ENCODE measurements at regions not wholly inside any gene's neighbourhood (a gene's known extent, or its start where the extent isn't known, plus 50 kb on each side); places are given as distances from the start of the nearest gene placed in this dataset.

GRCh38 chr12:46556819-46557524 lies 184.4 kb upstream of the SLC38A2 start:
- H3K4me1 ChIP-seq (ENCODE audit: control insufficient read depth in 1 of 2, insufficient read depth in 2 of 2, low read length in 2 of 2): peaks cover 3 to 4% of the 10 kb centered on the region in 2 donors
- H3K27ac ChIP-seq (ENCODE audit: low read depth in 1 of 2, low read length in 2 of 2): peak overlapping the region in 1 of 2 donors; percentile 57
- H3K4me3 ChIP-seq (ENCODE audit: low read length in 2 of 2): no peak overlapping the region
- 40 to 52% methylated on average over 6 of the region's 6 CpGs for whole genome bisulfite sequencing, 2 donors
- H3K9me3 ChIP-seq (ENCODE audit: control insufficient read depth, low read length): no peaks in the 10 kb centered on the region
- intact Hi-C loops (cut with DNase I): loop anchor here in 1 of 2 donors (10.0 kb wide), 1 partner anchor 172 kb away; no protein-coding TSS in a partner anchor
- H3K36me3 ChIP-seq (ENCODE audit: control insufficient read depth in 1 of 2, insufficient read depth in 2 of 2, low read length in 1 of 2): no peaks in the 10 kb centered on the region
- DNase-seq (no peak), ATAC-seq (ENCODE audit: low FRiP score) (no peak)
- H3K27me3 ChIP-seq (ENCODE audit: control insufficient read depth in 1 of 2, insufficient read depth in 2 of 2, low read length in 1 of 2): no peaks in the 10 kb centered on the region

GRCh38 chr12:46556105-46556559 lies 183.6 kb upstream of the SLC38A2 start:
- no peaks in the 10 kb centered on the region for H3K9me3 ChIP-seq (ENCODE audit: control insufficient read depth, low read length)
- ATAC-seq (ENCODE audit: low FRiP score): peak; percentile 64
- no peak overlapping the region for H3K27ac ChIP-seq (ENCODE audit: low read depth in 1 of 2, low read length in 2 of 2)
- H3K4me3 ChIP-seq (ENCODE audit: low read length in 2 of 2): no peak overlapping the region
- no peaks in the 10 kb centered on the region for H3K36me3 ChIP-seq (ENCODE audit: control insufficient read depth in 1 of 2, insufficient read depth in 2 of 2, low read length in 1 of 2)
- H3K27me3 ChIP-seq (ENCODE audit: control insufficient read depth in 1 of 2, insufficient read depth in 2 of 2, low read length in 1 of 2): no peaks in the 10 kb centered on the region
- 4 to 6% methylated on average over 2 of the region's 2 CpGs for WGBS, 2 donors
- intact Hi-C loops (cut with DNase I): loop anchor here in 1 of 2 donors (10.0 kb wide), 1 partner anchor 171 kb away; no protein-coding TSS in a partner anchor
- DNase-seq: no peak
- peaks cover 3 to 4% of the 10 kb centered on the region in 2 donors for H3K4me1 ChIP-seq (ENCODE audit: control insufficient read depth in 1 of 2, insufficient read depth in 2 of 2, low read length in 2 of 2)

DNA sequence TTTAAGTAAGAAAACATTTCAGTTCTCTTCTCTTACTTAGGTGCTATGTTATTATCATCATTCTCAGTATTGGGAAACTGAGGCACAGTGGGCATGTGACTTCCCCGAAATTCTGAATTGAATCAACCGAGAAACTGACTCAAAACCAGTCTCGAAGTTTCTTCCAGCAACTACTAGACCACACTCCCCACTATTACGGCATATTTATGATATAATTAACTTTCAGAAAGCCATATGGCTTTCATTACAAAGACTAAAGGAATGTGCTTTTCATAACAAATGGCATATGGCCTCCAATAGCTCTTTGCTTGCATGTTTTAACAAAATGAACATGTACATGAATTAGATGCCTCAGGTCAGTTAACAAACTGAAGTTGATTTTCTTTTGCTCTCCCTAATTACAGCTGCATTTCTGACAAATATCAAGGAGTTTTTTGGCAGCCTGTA lies 182.9 kb upstream of the SLC38A2 start:
- Histone ChIP-seq H3K36me3 (ENCODE audit: control insufficient read depth in 1 of 2, insufficient read depth in 2 of 2, low read length in 1 of 2) (no peaks in the 10 kb centered on the region), H3K27ac (ENCODE audit: low read depth in 1 of 2, low read length in 2 of 2) (no peak overlapping the region), H3K9me3 (ENCODE audit: control insufficient read depth, low read length) (no peaks in the 10 kb centered on the region), H3K4me1 (ENCODE audit: control insufficient read depth in 1 of 2, insufficient read depth in 2 of 2, low read length in 2 of 2) (peaks cover 3 to 4% of the 10 kb centered on the region in 2 donors), H3K27me3 (ENCODE audit: control insufficient read depth in 1 of 2, insufficient read depth in 2 of 2, low read length in 1 of 2) (no peaks in the 10 kb centered on the region), H3K4me3 (ENCODE audit: low read length in 2 of 2) (no peak overlapping the region)
- WGBS, 2 donors: 54 to 59% methylated on average over 4 of the region's 4 CpGs
- no peak for ATAC-seq (ENCODE audit: low FRiP score)
- DNase-seq: no peak
- intact Hi-C loops (cut with DNase I): loop anchor here in 1 of 2 donors (10.0 kb wide), 1 partner anchor 171 kb away; no protein-coding TSS in a partner anchor

- Histone ChIP-seq H3K36me3 (ENCODE audit: control insufficient read depth in 1 of 2, insufficient read depth in 2 of 2, low read length in 1 of 2) (no peaks in the 10 kb centered on the region), H3K27me3 (ENCODE audit: control insufficient read depth in 1 of 2, insufficient read depth in 2 of 2, low read length in 1 of 2) (no peaks in the 10 kb centered on the region), H3K9me3 (ENCODE audit: control insufficient read depth, low read length) (no peaks in the 10 kb centered on the region), H3K4me1 (ENCODE audit: control insufficient read depth in 1 of 2, insufficient read depth in 2 of 2, low read length in 2 of 2) (peaks cover 3% of the 10 kb centered on the region in 2 donors), H3K4me3 (ENCODE audit: low read length in 2 of 2) (no peak overlapping the region), H3K27ac (ENCODE audit: low read depth in 1 of 2, low read length in 2 of 2) (no peak overlapping the region)
- ATAC-seq (ENCODE audit: low FRiP score) (no peak), DNase-seq (no peak)
- intact Hi-C loops (cut with DNase I): loop anchor here in 1 of 2 donors (10.0 kb wide), 1 partner anchor 170 kb away; no protein-coding TSS in a partner anchor
- 57 to 58% methylated on average over 2 of the region's 2 CpGs for WGBS, 2 donors
Measured at GRCh38 chr12:46554460-46554859, 181.9 kb upstream of the SLC38A2 start.

GRCh38 chr12:46553911-46554310 lies 181.3 kb upstream of the SLC38A2 start:
- Histone ChIP-seq H3K36me3 (ENCODE audit: control insufficient read depth in 1 of 2, insufficient read depth in 2 of 2, low read length in 1 of 2) (no peaks in the 10 kb centered on the region), H3K27me3 (ENCODE audit: control insufficient read depth in 1 of 2, insufficient read depth in 2 of 2, low read length in 1 of 2) (no peaks in the 10 kb centered on the region), H3K9me3 (ENCODE audit: control insufficient read depth, low read length) (no peaks in the 10 kb centered on the region), H3K4me3 (ENCODE audit: low read length in 2 of 2) (no peak overlapping the region), H3K4me1 (ENCODE audit: control insufficient read depth in 1 of 2, insufficient read depth in 2 of 2, low read length in 2 of 2) (peaks cover 3% of the 10 kb centered on the region in 2 donors), H3K27ac (ENCODE audit: low read depth in 1 of 2, low read length in 2 of 2) (no peak overlapping the region)
- 59 to 68% methylated on average over 1 of the region's 1 CpG for WGBS, 2 donors
- intact Hi-C loops (cut with DNase I): loop anchor here in 1 of 2 donors (10.0 kb wide), 1 partner anchor 169 kb away; no protein-coding TSS in a partner anchor
- no peak for ATAC-seq (ENCODE audit: low FRiP score)
- no peak for DNase-seq

DNA sequence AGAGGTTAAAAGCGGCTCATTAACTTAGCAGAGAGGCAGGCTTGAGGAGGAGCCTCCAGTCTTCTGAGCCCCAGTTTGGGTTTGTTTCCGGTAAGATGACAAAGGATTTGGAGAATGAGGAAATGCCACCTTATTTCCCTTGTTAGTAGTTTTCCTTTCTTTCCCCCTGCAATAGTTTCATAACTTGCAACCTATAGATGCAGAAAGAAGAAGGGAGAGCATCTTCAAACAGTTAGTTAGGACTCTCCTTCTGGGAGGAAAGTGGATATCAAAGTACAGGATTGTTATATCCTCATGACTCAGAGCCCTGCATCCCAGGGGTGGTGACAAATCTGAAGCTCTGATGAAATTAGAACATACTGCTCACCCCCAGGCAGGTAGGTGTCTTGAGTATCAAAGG lies 180.7 kb upstream of the SLC38A2 start:
- Histone ChIP-seq H3K36me3 (ENCODE audit: control insufficient read depth in 1 of 2, insufficient read depth in 2 of 2, low read length in 1 of 2) (no peaks in the 10 kb centered on the region), H3K4me1 (ENCODE audit: control insufficient read depth in 1 of 2, insufficient read depth in 2 of 2, low read length in 2 of 2) (peaks cover 3 to 7% of the 10 kb centered on the region in 2 donors), H3K27me3 (ENCODE audit: control insufficient read depth in 1 of 2, insufficient read depth in 2 of 2, low read length in 1 of 2) (no peaks in the 10 kb centered on the region), H3K27ac (ENCODE audit: low read depth in 1 of 2, low read length in 2 of 2) (no peak overlapping the region), H3K9me3 (ENCODE audit: control insufficient read depth, low read length) (no peaks in the 10 kb centered on the region), H3K4me3 (ENCODE audit: low read length in 2 of 2) (no peak overlapping the region)
- DNase-seq: no peak
- intact Hi-C loops (cut with DNase I): loop anchor here in 1 of 2 donors (10.0 kb wide), 1 partner anchor 168 kb away; no protein-coding TSS in a partner anchor
- no peak for ATAC-seq (ENCODE audit: low FRiP score)
- WGBS, 2 donors: 90 to 94% methylated on average over 2 of the region's 2 CpGs

DNA sequence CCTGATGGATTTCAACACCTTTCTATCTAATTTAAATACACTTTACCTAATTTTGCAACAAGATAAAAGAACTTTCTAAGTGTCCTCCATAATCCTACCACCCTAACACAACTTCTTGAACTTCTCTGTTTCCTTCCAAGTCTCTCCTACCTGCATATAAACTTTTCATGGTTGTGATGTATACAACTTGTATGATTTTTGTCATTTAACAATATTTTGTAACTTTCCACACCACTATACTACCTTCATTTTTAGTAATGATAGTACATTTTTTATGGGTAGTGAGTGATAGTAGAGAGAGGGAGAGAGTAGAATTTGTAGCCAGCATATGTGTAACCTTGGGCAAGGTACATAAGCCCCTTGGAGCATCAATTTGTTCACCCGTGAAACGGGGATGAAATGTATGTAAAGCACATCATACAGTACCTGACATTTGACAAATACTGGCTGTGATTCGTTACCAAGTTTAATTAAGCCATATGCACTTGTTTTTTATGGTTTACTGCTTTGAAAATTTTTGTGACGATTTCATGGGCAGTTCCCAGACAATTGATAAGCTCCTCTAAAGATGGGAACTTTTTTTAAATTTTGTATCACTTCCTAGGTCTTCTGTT lies 177.8 kb upstream of the SLC38A2 start:
- ATAC-seq (ENCODE audit: low FRiP score): no peak
- intact Hi-C loops (cut with DNase I): loop anchor here in 1 of 2 donors (10.0 kb wide), 1 partner anchor 166 kb away; no protein-coding TSS in a partner anchor
- Histone ChIP-seq H3K9me3 (ENCODE audit: control insufficient read depth, low read length) (no peaks in the 10 kb centered on the region), H3K27me3 (ENCODE audit: control insufficient read depth in 1 of 2, insufficient read depth in 2 of 2, low read length in 1 of 2) (no peaks in the 10 kb centered on the region), H3K27ac (ENCODE audit: low read depth in 1 of 2, low read length in 2 of 2) (no peak overlapping the region), H3K36me3 (ENCODE audit: control insufficient read depth in 1 of 2, insufficient read depth in 2 of 2, low read length in 1 of 2) (no peaks in the 10 kb centered on the region), H3K4me1 (ENCODE audit: control insufficient read depth in 1 of 2, insufficient read depth in 2 of 2, low read length in 2 of 2) (peaks cover 0 to 7% of the 10 kb centered on the region in 2 donors), H3K4me3 (ENCODE audit: low read length in 2 of 2) (no peak overlapping the region)
- DNase-seq: no peak
- 97% methylated on average over 4 of the region's 4 CpGs for WGBS, 2 donors

DNA sequence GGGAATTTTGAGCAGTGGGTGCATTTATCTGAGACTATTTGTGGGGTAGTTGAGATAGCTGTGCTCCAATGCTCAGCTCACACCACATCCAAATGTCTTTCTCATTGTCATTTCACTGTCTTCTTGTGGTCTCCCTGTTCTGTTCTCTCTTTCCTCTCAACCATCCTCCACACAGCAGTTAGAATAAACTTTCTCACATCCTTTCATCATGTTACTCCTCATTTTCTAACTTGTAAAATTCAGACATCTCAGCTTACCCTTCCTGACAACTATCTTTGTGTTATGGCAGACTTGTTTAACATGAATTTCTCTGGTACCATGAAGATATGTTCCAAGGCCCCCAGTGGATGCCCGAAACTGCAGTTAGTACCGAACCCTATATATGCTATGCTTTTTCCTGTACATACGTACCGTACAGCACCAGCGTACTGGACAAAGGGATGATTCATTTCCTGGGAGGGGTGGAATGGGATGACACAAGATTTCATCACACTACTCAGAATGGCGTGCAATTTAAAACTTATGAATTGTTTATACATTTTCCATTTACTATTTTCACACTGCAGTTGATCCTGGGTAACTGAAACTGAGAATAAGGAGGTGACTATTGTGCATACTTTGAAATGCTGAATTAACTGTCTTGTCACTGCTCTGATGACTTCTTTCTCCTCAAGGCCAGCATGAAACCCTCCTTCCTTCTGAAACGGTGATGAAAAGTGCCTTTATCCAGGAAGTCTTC lies 177.1 kb upstream of the SLC38A2 start:
- intact Hi-C loops (cut with DNase I): loop anchor here in 1 of 2 donors (10.0 kb wide), 1 partner anchor 165 kb away; no protein-coding TSS in a partner anchor
- H3K4me3 ChIP-seq (ENCODE audit: low read length in 2 of 2): no peak overlapping the region
- no peaks in the 10 kb centered on the region for H3K9me3 ChIP-seq (ENCODE audit: control insufficient read depth, low read length)
- H3K27me3 ChIP-seq (ENCODE audit: control insufficient read depth in 1 of 2, insufficient read depth in 2 of 2, low read length in 1 of 2): no peaks in the 10 kb centered on the region
- 89 to 91% methylated on average over 7 of the region's 7 CpGs for WGBS, 2 donors
- no peak for ATAC-seq (ENCODE audit: low FRiP score)
- peaks cover 0 to 7% of the 10 kb centered on the region in 2 donors for H3K4me1 ChIP-seq (ENCODE audit: control insufficient read depth in 1 of 2, insufficient read depth in 2 of 2, low read length in 2 of 2)
- no peak overlapping the region for H3K27ac ChIP-seq (ENCODE audit: low read depth in 1 of 2, low read length in 2 of 2)
- DNase-seq: no peak
- H3K36me3 ChIP-seq (ENCODE audit: control insufficient read depth in 1 of 2, insufficient read depth in 2 of 2, low read length in 1 of 2): no peaks in the 10 kb centered on the region

Data from aorta (tissue), 5 donors.